Muscle of leg (tissue), 3 donors: ENCODE measurements at regions not wholly inside any gene's neighbourhood (a gene's known extent, or its start where the extent isn't known, plus 50 kb on each side); places are given as distances from the start of the nearest gene placed in this dataset.
"Not testable (repeated sequence)": the region's sequence is repeated elsewhere in the genome, so short reads cannot be mapped to it uniquely, and the experiment has no call there.

Experiments
- DNase-seq: peaks from one replicate; pipeline ENCODE4 v3.0.0; 2013
- H3K27ac ChIP-seq: one replicate; pipeline ENCODE4 v1.5.1; 2013; ENCODE audit warnings: mild to moderate bottlenecking, low read length, control low read depth
- H3K27me3 ChIP-seq: one replicate; pipeline ENCODE4 v1.6.1; 2013; ENCODE audit warnings: low read length; ENCODE audit not compliant: control insufficient read depth, insufficient read depth
- H3K36me3 ChIP-seq: one replicate; pipeline ENCODE4 v1.6.1; 2013; ENCODE audit warnings: low read length; ENCODE audit not compliant: control insufficient read depth, insufficient read depth
- H3K4me1 ChIP-seq: one replicate; pipeline ENCODE4 v1.6.1; 2013; ENCODE audit warnings: low read length; ENCODE audit not compliant: control insufficient read depth, insufficient read depth
- H3K4me3 ChIP-seq: one replicate; pipeline ENCODE4 v1.5.1; 2013; ENCODE audit warnings: low read length, control low read depth
- H3K9me3 ChIP-seq: replicated peaks from 2 replicates; pipeline ENCODE4 v1.6.1; 2013; ENCODE audit warnings: low read depth, low read length; ENCODE audit not compliant: control insufficient read depth
- WGBS: methylation state at CpG from one replicate; pipeline ENCODE4 v1.1.5; 2013; ENCODE audit warnings: missing lambda C conversion rate; ENCODE audit not compliant: insufficient coverage; 5-methylcytosine and 5-hydroxymethylcytosine counted together

DNA sequence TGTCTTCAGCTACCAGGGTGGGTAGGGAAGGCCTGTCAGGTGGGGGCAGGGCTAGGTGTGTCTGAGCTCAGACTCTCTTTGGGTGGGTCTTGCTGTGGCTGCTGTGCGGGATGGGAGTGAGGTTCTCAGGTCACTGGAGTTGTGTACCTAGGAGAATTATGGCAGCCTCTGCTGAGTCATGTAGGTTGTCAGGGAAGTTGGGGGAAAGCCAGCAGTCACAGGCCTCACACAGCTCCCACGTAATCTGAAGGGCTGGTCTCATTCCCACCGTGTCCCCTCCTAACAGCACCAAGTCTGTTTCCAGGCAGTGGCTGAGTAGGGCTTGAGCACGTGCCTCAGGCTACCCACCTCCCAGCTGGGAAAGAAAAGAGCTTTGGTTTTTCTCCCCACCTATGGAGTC is 67.0 kb downstream of the CHCHD4 start:
- H3K27me3 ChIP-seq = no peaks in the 10 kb centered on the region
- H3K4me3 ChIP-seq = no peak overlapping the region
- no peaks in the 10 kb centered on the region for H3K9me3 ChIP-seq
- H3K36me3 ChIP-seq = no peaks in the 10 kb centered on the region
- no peak overlapping the region for H3K27ac ChIP-seq
- WGBS = 85% methylated on average over 4 of the region's 4 CpGs
- no peak for DNase-seq
- no peaks in the 10 kb centered on the region for H3K4me1 ChIP-seq

DNA sequence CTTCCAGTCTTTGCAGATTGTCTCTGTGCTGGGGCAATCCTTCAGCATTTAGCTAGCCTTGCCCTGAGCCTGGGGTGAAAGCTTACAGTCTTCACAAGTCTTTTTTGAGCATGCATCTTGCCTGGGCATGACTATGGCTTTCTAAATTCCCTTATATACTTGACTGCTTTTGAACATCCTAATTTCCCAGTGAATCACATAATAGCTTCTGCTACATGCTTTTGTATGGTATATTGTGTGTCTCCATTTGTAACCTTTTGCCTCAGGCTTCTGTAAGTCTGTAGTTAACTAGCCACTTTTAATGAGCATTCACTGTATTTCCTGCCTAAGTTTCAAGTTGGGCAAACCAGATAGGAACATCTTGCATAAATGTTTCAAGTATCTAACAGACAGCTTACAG is 76.8 kb downstream of the CHCHD4 start:
- H3K4me1 ChIP-seq = no peaks in the 10 kb centered on the region
- no peaks in the 10 kb centered on the region for H3K36me3 ChIP-seq
- no peak for DNase-seq
- H3K9me3 ChIP-seq = no peaks in the 10 kb centered on the region
- H3K4me3 ChIP-seq = no peak overlapping the region
- H3K27ac ChIP-seq = no peak overlapping the region
- no peaks in the 10 kb centered on the region for H3K27me3 ChIP-seq

GRCh38 chr3:14047027-14047426 is 77.6 kb downstream of the CHCHD4 start:
- H3K9me3 ChIP-seq = no peaks in the 10 kb centered on the region
- no peaks in the 10 kb centered on the region for H3K36me3 ChIP-seq
- H3K27me3 ChIP-seq = no peaks in the 10 kb centered on the region
- 100% methylated on average over 1 of the region's 5 CpGs for WGBS
- no peak overlapping the region for H3K27ac ChIP-seq
- H3K4me1 ChIP-seq = no peaks in the 10 kb centered on the region
- no peak for DNase-seq
- H3K4me3 ChIP-seq = no peak overlapping the region

DNA sequence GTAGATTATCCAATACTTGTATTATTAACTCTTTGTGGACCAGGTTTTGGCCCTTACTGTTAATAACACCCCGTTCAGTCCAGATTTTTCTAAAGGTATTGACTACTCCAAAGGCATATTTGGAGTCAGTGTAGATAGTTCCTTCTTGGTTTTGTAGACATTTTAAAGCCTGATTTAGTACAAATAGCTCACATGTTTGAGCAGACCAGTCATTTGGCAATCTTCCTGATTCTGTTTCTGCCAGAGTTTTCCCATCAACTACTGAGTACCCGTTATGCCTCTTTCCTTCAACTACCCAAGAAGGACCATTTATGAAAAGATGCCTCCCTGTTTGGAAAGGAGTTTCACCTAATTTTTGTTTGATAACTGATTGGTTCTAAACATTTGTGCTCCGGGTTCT is 82.0 kb downstream of the CHCHD4 start:
- Histone ChIP-seq H3K4me1 (no peaks in the 10 kb centered on the region), H3K4me3 (no peak overlapping the region), H3K27ac (no peak overlapping the region), H3K27me3 (no peaks in the 10 kb centered on the region), H3K9me3 (no peaks in the 10 kb centered on the region), H3K36me3 (no peaks in the 10 kb centered on the region)
- DNase-seq = no peak
- no CpG with 5 or more reads among the region's 3 CpGs for WGBS

- no peaks in the 10 kb centered on the region for H3K4me1 ChIP-seq
- WGBS = no CpG with 5 or more reads among the region's 2 CpGs
- H3K36me3 ChIP-seq = no peaks in the 10 kb centered on the region
- H3K4me3 ChIP-seq = no peak overlapping the region
- H3K9me3 ChIP-seq = peaks cover 3% of the 10 kb centered on the region
- DNase-seq = no peak
- no peak overlapping the region for H3K27ac ChIP-seq
- no peaks in the 10 kb centered on the region for H3K27me3 ChIP-seq
Observed at GRCh38 chr3:14039149-14039548, 85.5 kb downstream of the CHCHD4 start.

- WGBS = 93% methylated on average over 15 of the region's 22 CpGs
- peaks cover 3% of the 10 kb centered on the region for H3K9me3 ChIP-seq
Observed at GRCh38 chr3:14037211-14037610, 87.5 kb downstream of the CHCHD4 start.

DNA sequence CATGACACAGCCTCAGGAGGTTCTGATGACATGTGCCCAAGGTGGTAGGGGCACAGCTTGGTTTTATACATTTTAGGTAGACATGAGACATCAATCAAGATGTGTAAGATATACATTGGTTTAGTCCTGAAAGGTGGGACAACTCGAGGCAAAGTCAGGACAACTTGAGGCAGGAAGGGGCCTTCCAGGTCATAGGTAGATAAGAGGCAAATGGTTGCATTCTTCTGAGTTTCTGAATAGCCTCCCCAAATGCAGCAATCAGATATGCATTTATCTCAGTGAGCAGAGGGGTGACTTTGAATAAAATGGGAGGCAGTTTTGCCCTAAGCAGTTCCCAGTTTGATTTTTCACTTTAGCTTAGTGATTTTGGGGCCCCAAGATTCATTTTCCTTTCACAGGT is 91.6 kb downstream of the CHCHD4 start:
- Histone ChIP-seq H3K27me3 (no peaks in the 10 kb centered on the region), H3K27ac (no peak overlapping the region), H3K4me1 (no peaks in the 10 kb centered on the region), H3K9me3 (peaks cover 3% of the 10 kb centered on the region), H3K36me3 (no peaks in the 10 kb centered on the region), H3K4me3 (no peak overlapping the region)
- WGBS = no CpG with 5 or more reads among the region's 1 CpG
- DNase-seq = no peak

More at GRCh38 chr3:14037211-14037610, 87.5 kb downstream of the CHCHD4 start:
- Histone ChIP-seq H3K27ac (no peak overlapping the region), H3K4me3 (no peak overlapping the region), H3K4me1 (no peaks in the 10 kb centered on the region), H3K27me3 (no peaks in the 10 kb centered on the region), H3K36me3 (no peaks in the 10 kb centered on the region)
- DNase-seq = no peak

DNA sequence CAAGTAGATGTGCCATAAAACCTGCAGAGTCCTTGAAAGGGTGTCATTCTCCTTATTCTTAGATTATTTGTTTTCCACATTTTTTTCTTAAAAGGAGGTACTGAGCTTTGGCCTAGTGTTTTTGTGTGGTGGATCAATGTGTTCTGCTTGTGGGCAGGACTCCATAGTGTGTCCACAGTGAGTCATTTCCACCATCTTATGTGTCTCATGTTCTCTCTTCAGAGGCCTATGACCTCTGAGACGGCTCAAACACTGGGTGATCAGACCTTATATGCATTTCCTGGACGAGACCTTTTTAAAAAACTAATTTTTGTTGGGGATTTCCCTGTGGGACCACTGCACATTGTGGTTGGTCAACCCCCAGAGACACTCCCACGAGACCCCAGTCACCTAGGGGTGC is 93.4 kb downstream of the CHCHD4 start:
- Histone ChIP-seq H3K36me3 (no peaks in the 10 kb centered on the region), H3K4me3 (no peak overlapping the region), H3K27me3 (no peaks in the 10 kb centered on the region), H3K9me3 (no peaks in the 10 kb centered on the region), H3K4me1 (no peaks in the 10 kb centered on the region), H3K27ac (no peak overlapping the region)
- no CpG with 5 or more reads among the region's 3 CpGs for WGBS
- DNase-seq = no peak

DNA sequence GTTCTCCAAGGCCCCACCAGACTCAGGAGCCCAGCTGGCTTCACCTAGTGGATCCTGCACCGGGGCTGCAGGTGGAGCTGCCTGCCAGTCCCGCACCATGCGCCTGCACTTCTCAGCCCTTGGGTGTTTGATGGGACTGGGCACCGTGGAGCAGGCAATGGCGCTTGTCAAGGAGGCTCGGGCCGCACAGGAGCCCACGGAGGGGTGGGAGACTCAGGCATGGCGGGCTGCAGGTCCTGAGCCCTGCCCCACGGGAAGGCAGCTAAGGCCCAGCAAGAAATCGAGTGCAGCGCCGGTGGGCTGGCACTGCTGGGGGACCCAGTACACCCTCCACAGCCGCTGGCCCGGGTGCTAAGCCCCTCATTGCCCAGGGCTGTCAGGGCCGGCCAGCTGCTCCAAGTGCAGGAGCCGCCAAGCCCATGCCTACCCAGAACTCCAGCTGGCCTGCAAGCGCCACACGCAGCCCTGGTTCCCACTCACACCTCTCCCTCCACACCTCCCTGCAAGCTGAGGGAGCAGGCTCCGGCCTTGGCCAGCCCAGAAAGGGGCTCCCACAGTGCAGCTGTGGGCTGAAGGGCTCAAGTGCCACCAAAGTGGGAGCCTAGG is 95.2 kb downstream of the CHCHD4 start:
- H3K4me3 ChIP-seq, H3K4me1 ChIP-seq, H3K27ac ChIP-seq, H3K27me3 ChIP-seq, H3K9me3 ChIP-seq, H3K36me3 ChIP-seq, DNase-seq: not testable (repeated sequence)
- WGBS = 91% methylated on average over 16 of the region's 20 CpGs

- not testable (repeated sequence) for H3K36me3 ChIP-seq, DNase-seq, H3K4me1 ChIP-seq, H3K27me3 ChIP-seq, H3K27ac ChIP-seq, H3K4me3 ChIP-seq, H3K9me3 ChIP-seq
- no CpG with 5 or more reads among the region's 9 CpGs for WGBS
Observed at GRCh38 chr3:14028122-14028521, 96.5 kb downstream of the CHCHD4 start.

DNA sequence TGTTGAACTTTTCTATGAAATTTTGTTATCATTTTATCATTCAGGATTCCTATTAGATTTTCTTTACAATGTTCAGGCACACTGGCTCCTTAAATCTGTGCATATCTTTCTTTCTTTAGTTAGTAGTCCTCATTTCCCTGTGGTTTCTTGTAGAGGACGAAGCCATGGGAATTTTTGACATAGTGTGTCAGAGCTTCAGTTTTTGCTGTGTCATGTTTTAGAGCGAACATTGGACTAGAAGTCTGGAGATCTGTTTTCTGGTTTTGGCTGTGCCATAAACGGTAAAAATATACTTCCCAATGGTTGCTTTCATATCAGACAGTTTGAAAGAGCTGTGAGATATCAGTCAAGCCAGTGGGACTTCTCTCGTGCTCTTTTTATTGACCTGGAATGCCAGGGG is 105.2 kb downstream of the CHCHD4 start:
- no peak overlapping the region for H3K4me3 ChIP-seq
- H3K9me3 ChIP-seq = no peaks in the 10 kb centered on the region
- H3K27me3 ChIP-seq = no peaks in the 10 kb centered on the region
- DNase-seq = no peak
- H3K36me3 ChIP-seq = no peaks in the 10 kb centered on the region
- H3K27ac ChIP-seq = no peak overlapping the region
- H3K4me1 ChIP-seq = no peaks in the 10 kb centered on the region
- WGBS = 100% methylated on average over 1 of the region's 4 CpGs
